ENCODE measurements at regions not wholly inside any gene's neighbourhood (a gene's known extent, or its start where the extent isn't known, plus 50 kb on each side); places are given as distances from the start of the nearest gene placed in this dataset.

GRCh38 chr10:76686201-76686600, 951.4 kb downstream of the KCNMA1 start:
- H3K9me3 ChIP-seq (ENCODE audit: control insufficient read depth, insufficient read depth, low read length), result peaks cover 2% of the 10 kb centered on the region; the same call in 1 of the 2 replicates
- no peak overlapping the region for H3K14ac ChIP-seq (replicated peaks; ENCODE audit: low read depth, low read length)
- ATAC-seq (ENCODE audit: low read depth) (no peak), DNase-seq (no peak)
- H4K8ac ChIP-seq (ENCODE audit: low read depth in 2 of 2, low read length in 2 of 2), result no peak overlapping the region
- H4K91ac ChIP-seq (ENCODE audit: insufficient read depth, low read depth, low read length), result no peak overlapping the region
- in situ Hi-C loops (cut with MboI; ENCODE audit: low sequenced_read_pairs), result no loop called here
- no peak overlapping the region for H3K23ac ChIP-seq (ENCODE audit: low read depth, low read length)
- H3K9me1 ChIP-seq (ENCODE audit: insufficient read depth, low read length), result no peaks in the 10 kb centered on the region
- no CpG with 5 or more reads among the region's 5 CpGs for WGBS, 2 experiments (ENCODE audit: extremely low coverage in 2 of 2, insufficient read length in 1 of 2)
- no peak overlapping the region for H2AFZ ChIP-seq (replicated peaks; ENCODE audit: low read length, poor library complexity)
- BruUV-seq (replicated peaks), result no TSS peak
- H2AK9ac ChIP-seq (replicated peaks; ENCODE audit: low read depth, low read length, poor library complexity), result no peak overlapping the region
- no peaks in the 10 kb centered on the region for H3K79me1 ChIP-seq (ENCODE audit: low read depth in 1 of 2, low read length in 2 of 2)
- H3K36me3 ChIP-seq (ENCODE audit: control insufficient read depth, insufficient read depth, low read length), result no peaks in the 10 kb centered on the region
- H3K9ac ChIP-seq (ENCODE audit: low read depth, low read length), result no peak overlapping the region
- H2BK5ac ChIP-seq (ENCODE audit: low read depth, low read length, poor library complexity, severe bottlenecking), result no peak overlapping the region
- no peak overlapping the region for H3K56ac ChIP-seq (ENCODE audit: extremely low read depth, insufficient read depth, low read length)
- peaks cover 2% of the 10 kb centered on the region; the same call in 1 of the 2 replicates for H3K27me3 ChIP-seq (ENCODE audit: control insufficient read depth, insufficient read depth, low read length)
- H3K4me1 ChIP-seq (ENCODE audit: control insufficient read depth, insufficient read depth, low read length), result no peaks in the 10 kb centered on the region
- no peak overlapping the region for H3K4me3 ChIP-seq (ENCODE audit: insufficient read depth, low read depth, low read length)
- CTCF ChIA-PET, result no interaction called here
- H2BK15ac ChIP-seq (ENCODE audit: low read depth, low read length), result no peak overlapping the region
- H3K18ac ChIP-seq (ENCODE audit: low read depth, low read length), result no peak overlapping the region
- POLR2A ChIA-PET (ENCODE audit: unreplicated experiment), result no interaction called here
- no peak for TF ChIP-seq POLR2A (IDR thresholded peaks at IDR 0.05; ENCODE audit: low read depth, low read length)
- no peak for TF ChIP-seq ELK1 (IDR thresholded peaks at IDR 0.05; ENCODE audit: borderline replicate concordance, low read depth, low read length)
- no peak for TF ChIP-seq SMC3 (IDR thresholded peaks at IDR 0.05; ENCODE audit: low read depth, low read length)
- no peak for TF ChIP-seq BHLHE40 (IDR thresholded peaks at IDR 0.05; ENCODE audit: low read depth, low read length)
- no peak for TF ChIP-seq MAZ (IDR thresholded peaks at IDR 0.05; ENCODE audit: borderline replicate concordance, low read depth, low read length)
- no peak for TF ChIP-seq RAD21 (IDR thresholded peaks at IDR 0.05; ENCODE audit: low read length)
- TF ChIP-seq USF2 (IDR thresholded peaks at IDR 0.05; ENCODE audit: low read depth, low read length), result no peak
- TF ChIP-seq NFE2L2 (IDR thresholded peaks at IDR 0.05; ENCODE audit: low read depth, low read length), result no peak
- no peak for TF ChIP-seq FOS (IDR thresholded peaks at IDR 0.05; ENCODE audit: low read depth, low read length)
- no peak for TF ChIP-seq MAFK (IDR thresholded peaks at IDR 0.05; ENCODE audit: low read depth, low read length)
- no peak for TF ChIP-seq CEBPB (IDR thresholded peaks at IDR 0.05; ENCODE audit: low read depth, low read length)
- no peak for TF ChIP-seq RCOR1 (IDR thresholded peaks at IDR 0.05; ENCODE audit: insufficient replicate concordance, low read length)
- no peak for TF ChIP-seq CHD1 (IDR thresholded peaks at IDR 0.05; ENCODE audit: low read depth, low read length)
- no peak for TF ChIP-seq CTCF (conservative IDR thresholded peaks at IDR 0.05; ENCODE audit: low read depth, low read length)
- no peak for TF ChIP-seq MXI1 (IDR thresholded peaks at IDR 0.05; ENCODE audit: borderline replicate concordance, low read depth, low read length)
- TF ChIP-seq RFX5 (IDR thresholded peaks at IDR 0.05; ENCODE audit: low read depth, low read length), result no peak
- no peak overlapping the region for H2BK20ac ChIP-seq (ENCODE audit: low read depth, low read length)
- no peak overlapping the region for H3K4ac ChIP-seq (ENCODE audit: low read depth, low read length)
- H4K20me1 ChIP-seq (ENCODE audit: insufficient read depth, low read length), result no peaks in the 10 kb centered on the region
- no peak overlapping the region for H4K5ac ChIP-seq (ENCODE audit: low read depth, low read length)
- H2BK120ac ChIP-seq (ENCODE audit: low read depth, low read length), result no peak overlapping the region
- intact Hi-C loops (cut with micrococcal nuclease), result no loop called here
- no peak overlapping the region for H3K27ac ChIP-seq (ENCODE audit: insufficient read depth, low read length)
- no peak overlapping the region for H3K4me2 ChIP-seq (ENCODE audit: low read depth, low read length)
- dilution Hi-C loops (cut with HindIII; ENCODE audit: low sequenced_read_pairs, unreplicated experiment), result no loop called here
- H2AK5ac ChIP-seq (ENCODE audit: low read depth, low read length), result no peak overlapping the region
